GM23338 (cell line): ENCODE measurements at regions not wholly inside any gene's neighbourhood (a gene's known extent, or its start where the extent isn't known, plus 50 kb on each side); places are given as distances from the start of the nearest gene placed in this dataset.

Experiments used
- ATAC-seq: fragments of 200-7000 bp; cut with Tn5 transposase; 3 replicates; pipeline ENCODE4 v1.9.1; 2020
- DNase-seq: peaks from one replicate; pipeline ENCODE4 v3.0.0-alpha.2; 2015; ENCODE audit warnings: low spot score
- H2AFZ ChIP-seq: fragments of 200-600 bp; sonication (generic); 2 replicates; pipeline ENCODE4 v1.8.0; 2016; ENCODE audit warnings: antibody characterized with exemption, mild to moderate bottlenecking, moderate library complexity
- H3F3A ChIP-seq: fragments of 200-600 bp; sonication (generic); replicated peaks from 2 replicates; pipeline ENCODE4 v1.8.0; 2017; ENCODE audit warnings: antibody characterized with exemption, mixed run types, low read depth
- H3K27ac ChIP-seq: fragments of 200-600 bp; sonication (generic); 2 replicates; pipeline ENCODE4 v1.6.1; 2016; ENCODE audit warnings: low read depth
- H3K27me3 ChIP-seq: fragments of 200-600 bp; sonication (generic); 2 replicates; pipeline ENCODE4 v1.8.0; 2016; ENCODE audit warnings: mild to moderate bottlenecking, mixed run types, moderate library complexity; ENCODE audit not compliant: insufficient read depth
- H3K36me3 ChIP-seq: fragments of 200-600 bp; sonication (generic); 2 replicates; pipeline ENCODE4 v1.8.0; 2016; ENCODE audit warnings: mild to moderate bottlenecking; ENCODE audit not compliant: insufficient read depth
- H3K4me1 ChIP-seq: fragments of 200-600 bp; sonication (generic); 2 replicates; pipeline ENCODE4 v1.8.0; 2016; ENCODE audit warnings: mild to moderate bottlenecking, moderate library complexity; ENCODE audit not compliant: insufficient read depth
- H3K4me2 ChIP-seq: fragments of 200-600 bp; sonication (generic); 2 replicates; pipeline ENCODE4 v1.7.1; 2017; ENCODE audit warnings: mixed run types
- H3K4me3 ChIP-seq: fragments of 200-600 bp; sonication (generic); 2 replicates; pipeline ENCODE4 v1.6.1; 2016; ENCODE audit warnings: mixed run types
- H3K79me2 ChIP-seq: fragments of 200-600 bp; sonication (generic); replicated peaks from 2 replicates; pipeline ENCODE4 v1.8.0; 2017; ENCODE audit warnings: mild to moderate bottlenecking; ENCODE audit not compliant: insufficient read depth
- H3K9me2 ChIP-seq: fragments of 200-600 bp; sonication (generic); 2 replicates; pipeline ENCODE4 v1.8.0; 2017; ENCODE audit not compliant: insufficient read depth
- H4K20me1 ChIP-seq: fragments of 200-600 bp; sonication (generic); replicated peaks from 2 replicates; pipeline ENCODE4 v1.8.0; 2017; ENCODE audit warnings: mild to moderate bottlenecking; ENCODE audit not compliant: insufficient read depth
- H3K27ac Mint-ChIP-seq: 2 replicates; pipeline ENCODE4 v1.8.0; 2020; ENCODE audit warnings: inconsistent platforms, mild to moderate bottlenecking, moderate library complexity, mixed read lengths
- H3K27me3 Mint-ChIP-seq: 3 replicates; pipeline ENCODE4 v1.8.0; 2022; ENCODE audit warnings: low read depth, mild to moderate bottlenecking, moderate library complexity, mixed read lengths, inconsistent platforms; ENCODE audit not compliant: insufficient read depth, poor library complexity
- H3K36me3 Mint-ChIP-seq: 3 replicates; pipeline ENCODE4 v1.8.0; 2021; ENCODE audit warnings: low read depth, mild to moderate bottlenecking, inconsistent platforms, moderate library complexity, mixed read lengths
- H3K4me1 Mint-ChIP-seq: 3 replicates; pipeline ENCODE4 v1.8.0; 2020; ENCODE audit warnings: mild to moderate bottlenecking, inconsistent platforms, mixed read lengths
- H3K4me3 Mint-ChIP-seq: 3 replicates; pipeline ENCODE4 v1.8.0; 2021; ENCODE audit warnings: moderate library complexity, mild to moderate bottlenecking, inconsistent platforms, mixed read lengths
- H3K9me3 Mint-ChIP-seq: 3 replicates; pipeline ENCODE4 v1.8.0; 2020; ENCODE audit warnings: moderate library complexity, mild to moderate bottlenecking, inconsistent platforms, mixed read lengths
- CTCF ChIP-seq, 2 experiments: fragments of 200-600 bp in 1 of 2; sonication (generic) in 1 of 2; conservative IDR thresholded peaks; 2 replicates each; pipeline versions ENCODE4 v1.5.1 to v1.6.1; 2016 to 2017; ENCODE audit warnings: antibody characterized with exemption in 2 of 2, low read depth in 2 of 2, mild to moderate bottlenecking in 2 of 2, moderate library complexity in 1 of 2
- ETS1 ChIP-seq: IDR thresholded peaks from 2 replicates; pipeline ENCODE4 v1.6.1; 2016; ENCODE audit warnings: antibody characterized with exemption
- EZH2 ChIP-seq: fragments of 200-600 bp; sonication (generic); IDR thresholded peaks from one replicate; pipeline ENCODE4 v1.8.0; 2017; ENCODE audit warnings: antibody characterized with exemption, mild to moderate bottlenecking, low read depth; ENCODE audit not compliant: unreplicated experiment
- NANOG ChIP-seq: IDR thresholded peaks from 2 replicates; pipeline ENCODE4 v1.6.1; 2016; ENCODE audit warnings: antibody characterized with exemption, borderline replicate concordance
- REST ChIP-seq: IDR thresholded peaks from one replicate; pipeline ENCODE4 v1.6.1; 2018; ENCODE audit warnings: antibody characterized with exemption; ENCODE audit not compliant: unreplicated experiment
- STAT1 ChIP-seq: IDR thresholded peaks from one replicate; pipeline ENCODE4 v1.6.1; 2016; ENCODE audit warnings: antibody characterized with exemption; ENCODE audit not compliant: unreplicated experiment
- ZNF331 ChIP-seq: fragments of 250-450 bp; sonication (Bioruptor Pico); IDR thresholded peaks from 2 replicates; pipeline ENCODE4 v1.5.0; 2020; ENCODE audit warnings: low read depth, mild to moderate bottlenecking, moderate library complexity

- no peak for TF ChIP-seq REST
- no peak for TF ChIP-seq ETS1
- no peak for TF ChIP-seq EZH2
- no peak for TF ChIP-seq NANOG
- no peak for TF ChIP-seq ZNF331 (CRISPR knock-in tag)
Measured at GRCh38 chr20:50379991-50380696, 130.0 kb upstream of the PTPN1 start (continued).

- ATAC-seq (peak; percentile 50; the same call in 2 of the 3 replicates), DNase-seq (peak; percentile 22)
- Histone ChIP-seq H3K4me1 (no peaks in the 10 kb centered on the region), H2AFZ (no peak overlapping the region), H4K20me1 (no peaks in the 10 kb centered on the region), H3K4me2 (no peak overlapping the region), H3K36me3 (no peaks in the 10 kb centered on the region), H3F3A (no peaks in the 10 kb centered on the region), H3K27ac (no peak overlapping the region), H3K4me3 (no peak overlapping the region), H3K79me2 (no peaks in the 10 kb centered on the region), H3K9me2 (no peaks in the 10 kb centered on the region), H3K27me3 (no peaks in the 10 kb centered on the region)
- no peaks in the 10 kb centered on the region; the same call in 1 of the 3 replicates for H3K4me1 Mint-ChIP-seq
- H3K36me3 Mint-ChIP-seq, result no peaks in the 10 kb centered on the region
- no peak overlapping the region for H3K4me3 Mint-ChIP-seq
- peak; percentile 39 to 54 for TF ChIP-seq CTCF (conservative IDR thresholded peaks at IDR 0.05; ENCODE audit: low read depth in 2 of 2)
- TF ChIP-seq STAT1, result no peak
- no peaks in the 10 kb centered on the region for H3K9me3 Mint-ChIP-seq
- peaks cover 15% of the 10 kb centered on the region for H3K27me3 Mint-ChIP-seq
- no peak overlapping the region for H3K27ac Mint-ChIP-seq
Measured at GRCh38 chr20:50380697-50381040, 129.5 kb upstream of the PTPN1 start.
